IPS DF 19.7 (cell line): ENCODE measurements at regions not wholly inside any gene's neighbourhood (a gene's known extent, or its start where the extent isn't known, plus 50 kb on each side); places are given as distances from the start of the nearest gene placed in this dataset.
"Not testable (repeated sequence)": the region's sequence is repeated elsewhere in the genome, so short reads cannot be mapped to it uniquely, and the experiment has no call there.

Experiments used
- DNase-seq: peaks from one replicate; pipeline ENCODE4 v3.0.0-alpha.2; 2013; ENCODE audit warnings: low read depth, low spot score

DNA sequence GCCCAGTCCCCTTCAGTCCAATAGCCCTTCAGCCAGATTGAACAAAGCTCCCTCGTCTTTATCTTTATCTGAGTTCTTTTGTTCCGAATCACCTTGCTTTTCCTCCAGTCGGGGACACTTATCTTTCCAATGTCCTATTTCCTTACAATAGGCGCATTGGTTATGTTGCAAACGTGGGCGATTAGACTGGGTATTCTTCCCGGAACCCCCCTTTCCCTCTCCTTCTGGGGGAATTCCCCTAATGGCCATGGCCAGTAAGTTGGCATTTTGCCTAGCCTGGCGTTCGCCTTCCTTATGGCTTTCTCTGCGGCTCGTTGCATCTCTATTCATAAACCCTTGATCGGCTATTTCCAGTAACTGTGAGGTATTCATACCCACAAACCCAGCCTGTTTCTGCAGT is 82.2 kb upstream of the VEPH1 start:
- DNase-seq: no peak

DNA sequence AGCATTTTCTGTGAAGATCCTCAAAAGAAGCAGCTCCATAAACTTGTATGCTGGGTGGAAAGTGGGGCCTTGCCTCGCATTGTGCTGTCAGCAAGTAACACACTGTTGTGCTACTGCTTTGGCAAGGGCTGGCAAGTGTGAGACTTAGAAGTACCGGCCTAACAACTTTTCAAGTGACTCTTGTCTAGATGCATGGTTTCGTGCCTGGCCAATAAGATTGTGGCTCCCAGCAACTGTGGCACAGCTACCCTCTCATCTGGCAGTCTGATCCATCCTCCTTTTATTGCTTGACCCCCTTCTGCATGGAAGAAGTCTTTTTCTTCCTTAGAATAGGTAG is 79.4 kb upstream of the VEPH1 start:
- no peak for DNase-seq

DNA sequence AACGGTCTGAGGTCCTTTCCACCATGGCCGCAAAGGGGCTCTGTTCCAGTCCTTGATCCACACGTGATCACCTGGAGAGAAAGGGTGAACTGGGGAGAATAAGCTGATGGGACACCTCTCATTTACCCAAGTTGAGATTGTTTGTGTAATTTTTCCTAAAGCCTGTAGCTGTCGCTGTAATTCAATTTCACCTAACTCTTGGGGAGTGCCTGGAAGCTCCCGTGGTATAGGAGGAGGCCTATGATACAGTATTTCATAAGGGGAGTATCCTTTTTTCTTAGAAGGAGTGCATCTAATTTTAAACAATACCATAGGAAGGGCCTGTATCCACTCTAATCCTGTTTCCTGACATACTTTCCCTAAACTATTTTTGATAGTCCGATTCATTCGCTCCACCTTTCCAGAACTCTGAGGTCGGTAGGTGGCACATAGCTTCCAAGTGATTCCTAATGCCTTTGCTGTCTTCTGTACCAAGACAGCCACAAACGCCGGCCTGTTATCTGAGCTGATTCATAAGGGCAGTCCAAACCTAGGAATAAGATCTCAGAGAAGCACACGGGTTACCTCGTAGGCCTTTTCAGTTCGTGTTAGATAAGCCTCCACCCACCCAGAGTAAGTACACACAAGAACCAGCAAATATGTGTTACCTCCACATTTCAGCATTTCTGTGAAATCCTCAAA is 78.9 kb upstream of the VEPH1 start:
- DNase-seq: not testable (repeated sequence)

DNA sequence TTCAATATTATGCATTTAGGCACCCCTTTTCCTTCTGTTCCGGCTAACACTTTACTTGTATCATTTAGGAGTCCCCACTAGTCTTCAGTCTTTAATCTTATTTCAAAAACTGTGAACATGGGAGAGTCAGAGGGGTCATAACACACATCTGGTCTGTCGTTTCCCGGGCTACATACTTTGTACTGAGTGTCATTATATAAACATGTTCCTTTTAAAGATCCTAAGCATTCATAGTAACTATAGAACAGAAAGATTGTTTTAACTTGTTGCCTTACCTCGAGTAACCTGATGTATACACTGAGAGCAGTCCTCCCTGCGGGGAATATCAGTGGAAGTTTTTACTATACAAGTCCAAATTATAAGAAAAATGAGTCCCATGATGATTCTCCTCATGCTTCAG is 78.2 kb upstream of the VEPH1 start:
- no peak for DNase-seq

DNA sequence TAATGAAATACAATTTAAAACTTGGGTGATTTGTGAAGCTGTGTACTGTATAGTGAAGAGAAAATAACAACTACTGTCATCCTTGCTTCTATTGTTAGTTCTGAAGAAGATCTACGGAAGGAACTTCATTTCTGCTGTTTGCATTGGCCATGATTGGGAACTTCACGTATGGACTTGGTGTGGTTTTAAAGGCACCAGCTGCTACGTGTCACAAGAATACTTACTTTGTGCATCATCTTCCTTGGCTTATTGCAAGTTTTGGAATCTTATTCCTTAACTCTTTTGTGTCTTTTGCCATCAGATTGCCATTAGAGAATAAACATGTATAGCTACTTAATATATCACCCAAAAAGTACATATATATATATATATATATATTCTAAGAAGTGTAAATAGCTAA is 75.0 kb upstream of the VEPH1 start:
- no peak for DNase-seq

DNA sequence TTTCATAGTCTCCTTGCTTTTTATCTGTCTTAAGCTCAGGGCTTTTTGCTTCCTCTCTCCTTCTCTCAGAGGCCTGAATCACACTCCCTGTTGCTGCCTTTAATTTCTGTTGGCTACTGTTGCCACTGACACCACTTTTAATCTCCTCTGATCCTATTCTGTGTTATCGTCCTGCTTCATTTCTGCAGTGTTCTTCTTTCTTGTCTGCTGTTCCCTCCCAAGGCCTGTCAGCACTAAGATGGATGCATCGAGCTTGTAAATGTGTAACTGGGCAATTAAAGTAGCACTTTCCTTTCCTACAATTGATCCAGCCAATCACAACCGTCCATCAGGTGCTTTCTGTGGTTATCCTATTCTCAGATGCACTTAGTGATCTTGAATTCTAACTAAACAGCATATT is 71.3 kb upstream of the VEPH1 start:
- no peak for DNase-seq

DNA sequence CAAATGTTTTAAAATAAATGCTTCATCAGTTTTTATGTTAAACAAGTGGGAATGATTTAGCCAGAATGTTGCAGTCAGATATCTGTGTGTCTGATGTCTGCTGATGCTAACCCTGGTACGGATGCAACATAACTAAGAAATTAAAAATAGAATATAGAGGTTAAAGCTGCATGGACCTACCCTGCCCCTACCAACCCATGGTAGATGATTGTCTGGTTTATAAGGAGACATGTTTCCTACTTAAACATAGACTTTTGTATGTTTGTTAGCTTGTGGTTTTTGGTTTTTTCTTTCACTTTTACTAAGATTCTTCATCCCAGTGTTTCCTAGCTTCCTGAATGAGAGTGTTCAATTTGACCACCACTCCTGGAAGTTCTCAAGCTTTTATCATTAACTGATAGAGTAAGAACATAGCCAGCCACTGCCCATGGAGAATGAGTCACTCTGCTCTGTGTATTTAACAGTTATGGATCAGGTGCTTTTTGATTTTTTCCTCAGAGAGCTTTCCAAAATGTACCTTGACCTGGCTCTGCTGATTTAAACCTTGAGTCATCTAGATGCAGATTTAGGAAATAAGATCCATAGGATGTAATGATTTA is 70.7 kb upstream of the VEPH1 start:
- DNase-seq: no peak

DNA sequence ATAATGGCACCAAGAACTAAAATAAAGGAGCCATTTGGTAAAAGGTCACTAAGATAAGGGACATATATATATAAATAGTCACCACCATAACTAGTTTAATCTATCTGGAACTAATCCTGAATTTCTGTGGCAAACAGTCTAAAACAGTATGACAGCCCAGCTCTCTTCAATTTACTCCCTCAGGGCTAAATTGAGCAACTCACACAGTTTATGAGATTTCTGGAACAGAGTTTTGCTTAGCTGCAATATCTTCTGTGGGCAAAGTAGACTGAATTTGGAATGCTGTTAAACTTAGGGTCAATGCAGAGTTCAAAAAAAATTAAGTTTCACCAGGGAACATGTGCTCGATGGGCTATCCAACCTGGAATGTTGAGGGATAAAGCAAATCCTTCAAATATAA is 70.1 kb upstream of the VEPH1 start:
- DNase-seq: no peak

DNA sequence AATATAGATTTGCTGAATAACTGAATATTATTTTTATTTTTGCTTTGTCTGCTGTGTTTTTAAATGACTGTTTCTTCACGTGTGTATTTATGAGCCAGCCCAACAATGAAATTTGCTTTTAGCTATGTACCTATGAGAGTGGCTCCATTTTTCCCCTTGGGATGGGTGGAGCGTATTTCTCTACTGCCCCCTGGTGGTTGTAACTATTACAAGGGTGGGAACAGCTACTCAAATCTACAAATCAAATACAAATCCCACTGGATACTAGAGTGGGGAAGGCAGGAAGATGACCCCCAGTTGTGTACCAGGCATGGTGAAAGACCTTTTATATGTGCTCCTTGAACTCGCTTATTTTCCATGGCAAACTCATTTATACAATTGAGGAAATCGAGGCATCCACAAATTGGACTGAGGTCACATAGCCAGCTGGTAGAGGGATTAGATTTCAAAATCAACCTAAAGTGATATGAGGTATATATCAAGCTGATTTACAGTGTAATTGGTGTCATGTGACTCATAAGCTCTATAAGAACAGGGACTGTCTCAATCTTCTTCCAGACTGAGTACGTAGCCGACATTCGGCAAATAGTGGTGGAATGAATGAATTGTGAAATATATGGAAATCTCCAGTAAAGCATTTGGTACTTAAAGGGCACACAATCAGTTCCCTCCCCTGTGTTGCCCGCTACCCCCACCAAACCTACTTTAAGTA is 69.5 kb upstream of the VEPH1 start:
- DNase-seq: peak; percentile 12

DNA sequence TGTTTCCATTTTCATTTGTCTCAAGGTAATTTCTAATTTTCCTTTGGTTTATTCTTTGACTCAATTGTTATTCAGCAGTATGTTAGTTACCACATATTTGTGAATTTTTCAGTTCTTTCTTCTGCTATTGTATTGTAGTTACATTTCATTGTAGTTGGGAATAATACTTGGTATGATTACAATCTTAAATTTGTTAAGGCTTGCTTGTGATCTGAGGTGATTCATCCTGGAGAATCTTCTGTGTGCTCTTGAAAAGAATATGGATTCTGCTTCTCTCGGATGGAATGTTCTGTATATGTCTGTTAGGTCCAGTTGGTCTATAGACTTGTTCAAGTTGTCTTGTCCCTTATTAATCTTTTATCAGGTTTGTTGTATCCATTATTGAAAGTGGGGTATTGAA is 63.4 kb upstream of the VEPH1 start:
- no peak for DNase-seq

DNA sequence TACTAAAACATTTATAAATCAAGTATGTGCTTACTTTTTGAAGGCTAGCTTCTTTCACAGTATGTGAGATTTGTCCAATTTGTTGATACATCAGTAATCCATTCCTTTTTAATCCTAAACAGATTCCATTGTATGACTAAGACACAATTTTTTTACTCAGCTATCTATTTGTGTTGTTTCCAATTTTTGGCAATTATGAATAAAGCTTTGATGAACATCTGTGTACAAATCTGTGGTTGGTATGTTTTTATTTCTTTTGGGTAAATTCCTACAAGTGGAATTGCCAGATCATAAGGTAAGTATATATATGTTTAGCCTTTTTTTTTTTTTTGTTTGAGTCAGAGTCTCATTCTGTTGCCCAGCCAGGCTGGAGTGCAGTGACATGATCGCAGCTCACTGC is 56.2 kb upstream of the VEPH1 start:
- DNase-seq: no peak
